Kidney capillary endothelial cell (primary cell): ENCODE measurements at regions not wholly inside any gene's neighbourhood (a gene's known extent, or its start where the extent isn't known, plus 50 kb on each side); places are given as distances from the start of the nearest gene placed in this dataset.

Experiments used
- DNase-seq: peaks from one replicate; pipeline ENCODE4 v3.0.0-alpha.2; 2018; ENCODE audit warnings: low spot score

DNA sequence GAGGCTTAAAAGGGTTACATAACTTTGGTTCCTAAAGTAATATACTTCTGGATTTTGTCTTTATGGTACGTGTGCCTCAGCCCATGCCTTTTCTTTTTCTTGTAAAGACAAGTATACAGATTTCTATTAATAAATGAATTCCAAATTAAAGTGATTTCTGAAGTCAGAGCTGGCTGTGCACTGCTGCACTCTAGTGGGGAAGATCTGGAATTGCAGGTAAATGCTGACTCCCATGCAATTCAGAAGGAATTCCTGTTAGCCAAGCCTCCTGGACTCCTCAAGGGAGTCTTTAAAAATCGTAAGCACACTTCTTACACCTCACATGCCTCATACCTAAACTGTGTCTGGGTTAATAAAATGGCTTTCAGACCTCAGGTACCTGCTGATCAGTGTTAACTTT is 118.4 kb upstream of the SLC7A1 start:
- DNase-seq: no peak

DNA sequence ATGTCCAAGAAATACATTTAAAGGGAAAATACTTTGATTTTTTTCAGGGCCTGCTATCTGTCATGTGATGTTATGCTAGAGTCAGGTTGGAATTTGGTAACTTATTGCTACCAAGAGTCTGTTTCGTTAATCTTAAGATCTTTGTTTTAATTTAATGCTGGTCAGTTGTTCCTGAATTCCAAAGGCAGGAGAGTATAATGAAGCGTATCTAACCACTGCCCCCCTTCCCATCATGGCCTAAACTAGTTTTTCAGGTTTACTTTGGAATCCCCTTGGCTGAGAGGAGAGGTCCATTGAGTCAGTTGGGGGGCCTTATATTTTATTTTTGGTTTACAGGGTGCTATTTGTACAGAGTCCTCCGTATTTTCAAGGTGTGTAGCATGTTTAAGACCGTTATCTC is 116.3 kb upstream of the SLC7A1 start:
- DNase-seq: no peak

DNA sequence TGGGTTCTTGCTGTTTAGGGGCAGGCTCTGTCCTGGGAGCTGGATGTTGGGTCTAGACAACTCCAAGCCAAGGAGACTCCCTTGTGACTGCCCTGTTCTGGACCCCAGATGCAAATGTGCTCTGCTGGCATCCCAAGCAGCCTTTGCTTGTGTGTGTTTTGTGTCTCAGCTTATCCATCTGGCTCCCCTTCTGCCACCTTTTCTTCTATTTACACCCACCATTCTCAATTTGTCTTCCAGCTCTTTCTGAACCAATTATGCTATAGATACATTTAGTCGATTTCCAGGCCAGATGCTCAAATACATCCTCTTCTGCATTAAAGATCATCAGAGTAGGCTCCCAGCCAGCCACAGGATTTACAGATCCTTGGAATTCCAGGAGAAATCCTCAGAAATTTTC is 115.0 kb upstream of the SLC7A1 start:
- no peak for DNase-seq

- no peak for DNase-seq
These were observed 114.0 kb upstream of the SLC7A1 start for GRCh38 chr13:29709407-29710069.

- peak; percentile 37 for DNase-seq
These were observed 112.5 kb upstream of the SLC7A1 start for GRCh38 chr13:29707876-29708543.

DNA sequence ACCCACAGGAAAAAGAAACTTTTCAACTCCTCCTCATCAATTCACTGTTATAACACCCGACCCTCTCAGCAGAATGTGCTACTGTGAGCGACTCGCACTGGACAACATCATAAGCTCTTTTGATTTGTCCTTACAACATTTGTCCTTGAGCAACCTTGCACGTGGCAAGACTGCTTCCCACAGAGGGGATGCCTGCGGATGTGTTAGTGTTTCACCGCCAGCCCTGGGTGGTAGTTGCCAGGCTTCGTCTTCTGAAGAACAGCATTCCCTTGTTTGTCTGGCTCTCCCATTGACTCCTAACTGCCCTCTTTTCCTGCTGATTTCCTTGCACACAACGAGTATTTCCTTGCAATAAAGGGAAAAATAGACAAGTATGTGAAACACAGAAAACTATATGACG is 111.4 kb upstream of the SLC7A1 start:
- no peak for DNase-seq

DNA sequence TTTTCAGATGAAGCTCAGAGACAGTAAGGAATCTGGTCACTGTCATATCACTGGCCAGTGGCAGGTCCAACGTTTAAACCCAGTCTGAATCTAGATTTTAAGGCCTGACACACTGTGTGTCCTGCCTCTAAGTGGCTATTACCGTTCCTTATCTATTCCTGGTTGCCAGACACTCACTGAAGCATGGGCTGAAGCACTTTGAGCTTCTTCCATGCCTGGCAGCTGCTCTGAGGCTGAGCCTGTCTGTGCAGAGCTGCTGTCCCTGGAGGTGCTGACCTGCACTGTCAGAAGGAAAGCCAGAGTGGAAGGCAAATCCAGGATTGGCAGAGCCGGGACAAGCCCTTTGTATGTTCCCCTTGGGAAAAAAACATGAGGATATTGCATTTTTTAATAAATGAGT is 109.2 kb upstream of the SLC7A1 start:
- no peak for DNase-seq

DNA sequence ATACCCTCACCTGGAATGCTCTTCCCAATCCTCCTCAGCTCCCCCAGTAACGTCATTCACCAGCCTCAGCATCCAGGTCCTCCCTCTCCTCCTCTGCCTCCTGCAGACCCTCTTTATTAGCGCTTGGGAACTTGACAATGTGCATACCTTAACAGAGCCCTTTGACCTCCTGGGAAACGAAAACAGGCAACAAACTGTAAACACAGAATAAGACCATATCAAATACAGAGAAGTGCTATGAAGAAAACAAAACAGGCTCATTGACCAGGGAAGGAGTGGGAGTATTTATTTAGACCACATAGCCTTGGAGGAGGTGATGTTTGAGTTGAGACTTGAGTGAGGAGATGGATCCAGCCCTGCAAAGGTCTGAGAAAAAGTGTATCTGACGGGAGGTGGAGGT is 107.9 kb upstream of the SLC7A1 start:
- DNase-seq: no peak

DNA sequence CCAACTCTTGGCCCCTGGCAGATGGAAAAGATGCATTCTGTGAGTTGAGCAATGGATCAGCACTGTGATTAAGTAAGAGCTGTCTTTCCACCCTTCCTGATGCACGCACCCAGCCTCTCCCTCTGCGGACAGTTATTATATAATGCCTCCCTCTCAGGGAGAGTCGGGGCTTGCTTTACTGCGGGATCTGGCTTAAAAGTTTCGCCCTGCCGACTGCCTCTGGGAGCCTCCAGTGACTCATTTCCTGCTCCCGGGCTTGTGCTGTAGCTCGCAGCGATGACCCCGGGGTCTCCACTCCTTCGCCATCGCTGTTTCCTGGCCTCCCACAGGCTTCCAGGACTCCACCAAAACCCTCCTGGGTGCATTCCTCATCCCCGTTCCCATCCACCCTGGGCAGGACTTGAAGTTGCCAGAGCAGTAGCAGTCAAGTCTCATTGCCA is 107.4 kb upstream of the SLC7A1 start:
- DNase-seq: peak; percentile 60

DNA sequence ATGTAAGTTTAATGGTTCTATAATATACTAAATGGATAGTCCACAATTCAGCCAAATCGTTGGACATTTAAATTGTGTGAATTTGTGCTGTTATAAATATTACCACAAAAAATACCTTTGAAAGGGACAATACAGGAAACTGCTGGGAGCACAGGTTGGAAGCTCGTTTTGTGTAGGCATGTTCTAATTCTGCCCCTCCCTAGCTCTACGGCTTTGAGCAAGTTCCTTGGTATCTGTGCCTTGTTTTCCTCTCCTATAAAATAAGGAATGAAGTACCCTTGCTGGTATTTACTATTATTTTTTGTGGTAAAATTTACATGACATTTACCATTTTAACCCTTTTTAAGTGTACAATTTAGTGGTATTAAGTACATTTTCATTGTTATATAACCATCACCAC is 102.6 kb upstream of the SLC7A1 start:
- no peak for DNase-seq

DNA sequence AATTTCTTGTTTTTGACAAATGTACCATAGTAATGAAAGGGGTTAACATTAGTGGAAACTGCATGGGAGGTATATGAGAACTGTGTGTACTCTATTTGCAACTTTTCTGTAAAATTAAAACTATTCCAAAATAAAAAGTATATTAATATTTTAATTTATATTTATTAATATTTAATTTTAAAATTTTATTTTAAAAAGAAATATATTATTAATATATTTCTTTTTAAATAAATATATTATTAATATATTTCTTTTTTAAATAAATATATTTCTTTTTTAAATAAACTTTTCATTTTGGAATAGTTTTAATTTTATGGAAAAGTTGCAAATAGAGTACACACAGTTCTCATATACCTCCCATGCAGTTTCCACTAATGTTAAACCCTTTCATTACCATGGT is 101.1 kb upstream of the SLC7A1 start:
- no peak for DNase-seq

- no peak for DNase-seq
These were observed 97.9 kb upstream of the SLC7A1 start for GRCh38 chr13:29693275-29693945.

- DNase-seq: no peak
These were observed 94.1 kb upstream of the SLC7A1 start for GRCh38 chr13:29689548-29689947.

- DNase-seq: no peak
These were observed 92.7 kb upstream of the SLC7A1 start for GRCh38 chr13:29688193-29688592.

- DNase-seq: peak; percentile 30
These were observed 89.0 kb upstream of the SLC7A1 start for GRCh38 chr13:29684441-29684840.

DNA sequence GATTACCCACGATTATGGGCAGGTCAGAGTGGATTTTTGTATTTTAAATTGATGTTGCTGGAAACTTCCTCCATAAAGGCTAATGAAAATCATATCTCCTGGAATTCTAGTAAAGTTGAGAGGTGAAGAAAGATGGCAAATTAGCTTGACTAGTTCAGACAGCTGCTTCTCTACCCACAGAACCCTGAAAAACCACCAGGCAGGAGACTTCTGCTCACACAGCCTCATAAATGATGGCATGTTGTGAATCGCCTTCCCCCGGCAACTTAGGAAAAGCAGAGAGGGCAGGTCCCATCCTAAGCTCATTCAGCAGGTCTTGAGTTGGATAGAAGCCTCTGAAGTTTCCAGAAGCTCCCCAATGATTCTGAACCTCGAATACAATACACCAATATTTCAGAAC is 87.6 kb upstream of the SLC7A1 start:
- no peak for DNase-seq

DNA sequence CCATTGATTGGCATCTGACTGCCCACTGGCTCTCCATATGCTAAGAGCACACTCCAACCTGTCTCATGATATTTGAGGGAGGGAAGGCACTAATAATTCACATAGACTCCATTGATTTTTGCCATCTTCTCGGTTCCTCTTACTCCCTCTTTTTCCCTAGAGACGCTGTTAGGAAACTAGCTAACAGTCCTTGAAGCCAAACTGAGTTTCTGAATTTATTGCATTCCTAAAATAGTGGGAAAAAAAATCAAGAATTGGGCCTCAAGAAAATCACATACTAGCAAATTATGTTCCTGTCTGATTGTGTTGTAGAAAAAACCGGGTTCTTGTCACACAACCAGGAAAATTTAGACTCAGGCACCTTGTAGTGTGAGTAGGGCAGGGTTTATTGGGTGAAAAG is 86.4 kb upstream of the SLC7A1 start:
- DNase-seq: no peak

DNA sequence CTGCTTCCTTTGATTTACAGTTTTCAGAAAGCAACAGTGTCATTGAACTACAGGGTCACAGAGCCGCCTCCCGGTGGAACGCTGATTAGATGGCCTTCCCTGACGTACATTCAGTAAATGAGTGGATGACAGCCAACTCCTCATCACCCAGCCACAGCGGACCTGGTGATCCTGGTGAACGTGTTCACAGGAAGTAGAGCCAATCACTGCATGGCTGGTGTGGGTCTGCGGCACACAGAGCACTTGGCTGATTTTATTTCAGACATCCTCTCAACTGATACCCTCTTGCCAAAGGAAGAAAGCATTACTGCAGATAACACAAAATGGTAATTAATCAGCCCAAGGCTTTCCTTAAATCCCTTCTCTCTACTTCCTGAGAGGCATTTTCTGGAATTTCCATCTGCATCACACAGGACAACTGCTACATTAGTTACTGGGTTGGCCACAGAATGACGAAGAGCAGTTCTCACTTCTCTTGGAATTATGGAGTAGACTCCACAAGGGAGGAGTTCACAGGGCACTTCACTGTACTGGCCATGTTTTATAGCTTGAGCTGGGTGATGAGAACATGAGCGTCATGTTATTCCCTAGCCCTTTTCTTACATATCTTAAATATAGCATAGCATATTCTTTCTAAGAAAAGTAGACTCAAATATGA is 84.0 kb upstream of the SLC7A1 start:
- DNase-seq: no peak

GRCh38 chr13:29677627-29678026 is 82.1 kb upstream of the SLC7A1 start:
- no peak for DNase-seq

DNA sequence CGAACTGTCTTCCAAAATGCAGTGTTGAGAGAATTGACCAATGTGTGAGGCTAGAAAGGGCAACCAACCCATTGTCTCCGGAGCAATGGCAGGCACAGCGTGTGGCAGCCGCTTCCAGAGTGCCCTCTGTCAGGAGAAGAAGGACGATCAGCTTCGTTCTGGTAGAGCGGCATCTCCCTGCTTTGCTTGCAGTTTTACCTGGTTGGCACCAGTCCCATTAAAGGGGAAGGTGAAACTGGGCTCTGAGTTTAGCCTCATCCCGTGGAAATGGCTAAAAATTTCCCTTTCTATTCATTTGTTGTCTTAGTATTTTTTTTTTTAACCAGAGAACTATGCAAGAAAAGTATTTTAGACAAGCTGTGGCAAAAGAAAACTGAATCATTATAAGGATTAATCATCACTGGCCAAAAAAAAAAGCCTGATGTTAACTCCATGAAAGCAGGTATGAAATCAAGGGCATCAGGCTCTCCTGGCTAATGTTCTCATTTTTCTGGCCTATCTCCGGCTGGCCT is 81.5 kb upstream of the SLC7A1 start:
- no peak for DNase-seq

DNA sequence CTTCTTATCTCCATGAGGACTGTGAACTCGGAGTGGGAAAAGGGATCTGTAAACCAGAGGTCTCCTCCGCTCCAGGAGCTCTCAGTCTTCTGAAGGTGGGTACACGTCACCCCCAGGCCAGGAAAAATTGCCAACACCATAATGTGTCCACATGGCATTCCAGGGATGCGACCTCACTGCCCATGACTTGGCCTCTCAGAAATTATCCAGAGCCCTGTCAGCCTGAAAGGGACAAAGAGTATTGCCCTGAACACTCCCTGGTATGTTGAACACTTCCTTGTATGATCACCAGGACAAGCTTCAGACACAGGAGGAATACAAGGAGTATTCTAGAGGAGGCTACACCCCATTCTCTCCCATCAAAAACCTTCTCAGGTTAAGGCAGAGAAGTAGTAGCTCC is 81.0 kb upstream of the SLC7A1 start:
- DNase-seq: no peak

DNA sequence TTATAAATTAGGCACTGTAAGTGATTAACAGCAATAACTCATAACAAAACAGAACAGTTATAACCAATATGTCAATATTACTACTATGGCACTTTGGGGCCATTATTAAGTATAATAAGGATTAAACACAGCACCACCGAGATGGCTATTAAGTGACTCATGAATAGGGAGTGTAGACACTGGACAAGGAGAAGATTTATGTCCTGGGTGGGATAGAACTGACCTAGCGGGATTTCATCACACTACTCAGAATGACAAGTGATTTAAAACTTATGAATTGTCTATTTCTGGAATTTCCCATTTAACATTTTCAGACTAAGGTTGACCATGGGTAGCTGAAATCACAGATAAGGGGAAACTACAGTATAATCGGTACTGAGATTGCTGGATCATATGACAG is 79.0 kb upstream of the SLC7A1 start:
- DNase-seq: no peak

DNA sequence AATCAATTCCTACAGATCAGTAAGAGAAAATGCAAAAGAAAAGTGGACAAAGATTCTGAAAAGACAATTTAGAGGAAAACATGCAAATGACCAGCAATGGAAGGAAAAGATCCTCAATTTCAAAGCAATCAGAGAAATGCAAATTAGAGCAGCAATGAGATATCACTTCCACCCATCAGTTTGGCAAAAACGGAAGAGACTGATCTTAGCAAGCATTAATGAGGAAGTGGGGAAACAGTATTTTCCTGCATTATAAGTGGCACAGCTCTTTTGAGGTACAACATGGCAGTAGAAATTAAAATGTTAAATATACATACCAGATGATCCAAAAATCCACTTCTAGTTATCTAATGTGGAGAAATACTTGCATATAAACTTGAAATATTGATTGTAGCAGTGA is 69.1 kb upstream of the SLC7A1 start:
- no peak for DNase-seq
